ENCODE measurements at regions not wholly inside any gene's neighbourhood (a gene's known extent, or its start where the extent isn't known, plus 50 kb on each side); places are given as distances from the start of the nearest gene placed in this dataset.
"Not testable (repeated sequence)": the region's sequence is repeated elsewhere in the genome, so short reads cannot be mapped to it uniquely, and the experiment has no call there.

- DNase-seq: no peak
Measured at GRCh38 chr1:98575955-98576354, 85.6 kb upstream of the SNX7 start.

DNA sequence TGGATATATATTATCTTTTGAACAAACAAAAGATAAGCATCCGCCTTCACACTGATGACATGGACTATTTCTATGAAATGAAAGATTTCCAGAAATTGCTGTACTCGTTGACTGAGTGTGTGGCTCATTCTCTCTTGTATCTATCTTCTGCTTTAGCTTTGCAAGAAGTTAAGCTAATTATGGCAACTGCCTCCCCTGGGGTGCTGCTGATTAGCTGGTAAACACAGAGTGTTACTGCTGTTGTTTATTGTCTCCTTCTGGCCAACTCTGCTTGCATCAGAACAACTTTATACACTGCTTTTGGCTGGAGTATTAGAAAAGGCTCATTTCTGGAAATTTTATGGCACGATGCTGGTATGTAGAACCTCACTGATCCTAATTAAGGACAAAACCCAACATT lies 95.6 kb upstream of the SNX7 start:
- no peak for DNase-seq

DNA sequence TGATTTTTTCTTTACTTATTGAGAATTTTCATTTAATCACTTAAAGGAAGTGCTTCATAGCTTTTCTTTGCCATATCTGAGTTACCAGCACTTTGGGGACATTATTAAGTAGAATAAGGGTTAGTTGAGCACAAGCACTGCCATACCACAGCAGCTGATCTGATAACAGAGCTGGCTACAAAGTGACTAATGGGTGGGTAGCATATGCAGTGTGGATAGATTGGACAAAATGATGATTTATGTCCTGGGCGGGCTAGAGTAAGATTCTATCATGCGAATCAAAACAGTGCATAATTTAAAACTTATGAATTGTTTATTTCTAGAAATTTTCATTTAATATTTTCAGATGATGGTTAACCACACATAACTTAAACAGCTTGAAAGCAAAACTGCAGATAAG lies 102.2 kb upstream of the SNX7 start:
- DNase-seq: no peak

GRCh38 chr1:98557895-98558294 lies 103.6 kb upstream of the SNX7 start:
- no peak for DNase-seq

- DNase-seq: no peak
Measured at GRCh38 chr1:98556521-98557158, 104.9 kb upstream of the SNX7 start.

DNA sequence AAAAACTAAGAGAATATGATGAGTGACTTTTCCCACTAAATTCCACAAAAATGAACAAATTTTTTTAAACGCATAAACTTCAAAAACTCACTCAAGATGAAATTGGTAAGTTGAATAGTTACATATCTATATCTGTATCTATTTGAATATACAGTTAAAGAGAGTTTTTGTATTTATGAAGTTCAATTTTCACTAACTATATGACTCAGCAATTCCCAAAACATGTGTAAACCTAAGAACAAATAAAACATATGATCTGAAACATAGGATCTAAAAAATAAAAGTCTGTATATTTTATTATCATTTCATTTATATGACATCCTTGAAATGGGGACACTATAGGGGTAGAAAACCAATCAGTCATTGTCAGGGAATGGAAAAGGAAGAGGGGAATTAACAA lies 105.7 kb upstream of the SNX7 start:
- no peak for DNase-seq

DNA sequence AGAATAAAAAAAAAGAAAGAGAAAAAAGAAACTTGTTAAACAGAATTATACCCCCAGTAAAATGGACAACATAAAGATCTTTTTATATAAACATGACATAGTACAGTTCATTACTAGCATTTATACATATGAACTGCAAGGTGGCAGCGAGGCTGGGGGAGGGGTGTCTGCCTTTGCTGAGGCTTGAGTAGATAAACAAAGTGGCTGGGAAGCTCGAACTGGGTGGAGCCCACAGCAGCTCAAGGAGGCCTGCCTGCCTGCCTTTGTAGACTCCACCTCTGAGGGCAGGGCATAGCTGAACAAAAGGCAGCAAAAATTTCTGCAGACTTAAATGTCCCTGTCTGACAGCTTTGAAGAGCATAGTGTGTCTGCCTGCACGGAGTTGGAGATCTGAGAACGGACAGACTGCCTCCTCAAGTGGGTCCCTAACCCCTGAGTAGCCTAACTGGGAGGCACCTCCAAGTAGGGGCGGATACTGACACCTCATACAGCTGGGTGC lies 108.9 kb upstream of the SNX7 start:
- not testable (repeated sequence) for DNase-seq

- DNase-seq: no peak
Measured at GRCh38 chr1:98550076-98550475, 111.4 kb upstream of the SNX7 start.

GRCh38 chr1:98546319-98546718 lies 115.2 kb upstream of the SNX7 start:
- DNase-seq: no peak

GRCh38 chr1:98538106-98538505 lies 123.4 kb upstream of the SNX7 start:
- no peak for DNase-seq

- no peak for DNase-seq
Measured at GRCh38 chr1:98523256-98523655, 138.3 kb upstream of the SNX7 start.

DNA sequence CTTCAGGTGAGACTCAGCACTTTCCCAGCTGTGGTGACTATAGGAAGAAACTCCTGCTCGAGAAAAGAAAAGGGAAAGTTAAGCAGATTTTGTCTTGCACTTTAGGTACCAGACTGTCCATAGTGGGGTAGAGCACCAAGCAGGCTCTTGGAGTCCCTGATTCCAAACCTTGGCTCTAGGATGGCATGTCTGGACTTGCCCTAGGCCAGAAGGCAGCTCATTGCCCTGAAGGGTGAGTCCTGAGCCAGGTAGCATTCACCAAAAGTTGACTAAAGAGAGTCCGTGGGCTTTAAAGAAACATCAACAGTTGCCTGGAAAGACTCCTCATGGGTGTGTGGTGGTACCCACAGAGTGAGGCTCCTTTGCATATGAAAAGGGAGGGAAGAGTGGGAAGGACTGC lies 145.2 kb upstream of the SNX7 start:
- no peak for DNase-seq

GRCh38 chr1:98515744-98516143 lies 145.8 kb upstream of the SNX7 start:
- DNase-seq: no peak

- DNase-seq: not testable (repeated sequence)
Measured at GRCh38 chr1:98512216-98512615, 149.3 kb upstream of the SNX7 start.

GRCh38 chr1:98503771-98504170 lies 157.8 kb upstream of the SNX7 start:
- DNase-seq: no peak

- no peak for DNase-seq
Measured at GRCh38 chr1:98502937-98503336, 158.6 kb upstream of the SNX7 start.

- DNase-seq: no peak
Measured at GRCh38 chr1:98500324-98500723, 161.2 kb upstream of the SNX7 start.

- DNase-seq: no peak
Measured at GRCh38 chr1:98498651-98499050, 162.9 kb upstream of the SNX7 start.

GRCh38 chr1:98497497-98497896 lies 164.0 kb upstream of the SNX7 start:
- no peak for DNase-seq

GRCh38 chr1:98496256-98496995 lies 165.1 kb upstream of the SNX7 start:
- no peak for DNase-seq

DNA sequence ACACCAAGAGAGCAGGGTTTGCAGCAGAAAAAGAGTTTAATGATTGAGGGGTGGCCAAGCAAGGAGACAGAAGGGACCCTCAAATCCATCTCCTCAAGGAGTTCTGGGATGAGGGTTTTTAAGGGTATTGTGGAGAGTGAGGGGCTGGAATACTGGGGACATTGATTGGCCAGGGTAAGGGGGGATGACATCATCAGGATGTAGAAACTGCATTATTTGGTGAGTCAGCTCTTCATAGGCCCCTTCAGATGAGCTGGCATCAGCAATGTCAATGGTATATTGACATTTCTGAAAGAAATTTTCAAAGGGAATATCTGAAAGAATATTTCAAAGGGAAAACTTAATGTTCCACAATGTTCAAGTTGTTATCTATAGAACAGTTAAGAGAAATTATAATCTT lies 168.1 kb upstream of the SNX7 start:
- no peak for DNase-seq

DNA sequence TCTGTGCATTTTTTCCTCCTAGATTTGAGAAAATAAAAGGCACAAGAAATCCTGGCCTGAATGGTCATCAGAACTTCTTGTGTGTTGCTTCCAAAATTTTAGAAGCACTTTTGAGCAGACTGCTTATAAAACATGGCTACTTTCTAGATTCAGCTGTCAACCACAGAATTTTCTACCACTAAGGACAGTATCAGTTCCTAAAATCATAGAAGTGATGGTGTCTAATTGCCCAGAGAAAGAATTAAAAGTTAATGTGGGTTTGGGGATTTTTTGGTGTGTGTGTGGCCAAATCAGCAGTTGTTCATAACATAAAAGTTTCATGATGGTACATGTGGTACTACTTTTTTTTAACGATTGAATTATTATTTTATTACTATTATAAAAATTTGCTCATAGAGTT lies 171.4 kb upstream of the SNX7 start:
- DNase-seq: no peak

GRCh38 chr1:98487620-98488019 lies 173.9 kb upstream of the SNX7 start:
- DNase-seq: no peak

- DNase-seq: no peak
Measured at GRCh38 chr1:98482611-98483010, 178.9 kb upstream of the SNX7 start.

- DNase-seq: no peak
Measured at GRCh38 chr1:98480271-98480670, 181.2 kb upstream of the SNX7 start.

Data from activated CD8-positive, alpha-beta memory T cell treated with anti-CD3 and anti-CD28 coated beads for 24 hours (primary cell).